ENCODE measurements at regions not wholly inside any gene's neighbourhood (a gene's known extent, or its start where the extent isn't known, plus 50 kb on each side); places are given as distances from the start of the nearest gene placed in this dataset.

- TF ChIP-seq CTCF (IDR thresholded peaks at IDR 0.05; ENCODE audit: low read depth, low read length): no peak
- no peak for TF ChIP-seq MAX (IDR thresholded peaks at IDR 0.05; ENCODE audit: low read depth, low read length)
- DNase-seq (ENCODE audit: low read depth): no peak
- H3K4me3 ChIP-seq (ENCODE audit: low read depth, low read length): no peak overlapping the region
These were observed 1381.9 kb downstream of the TBC1D22A start for GRCh38 chr22:48144318-48144717.

GRCh38 chr22:48143856-48144255 is 1381.4 kb downstream of the TBC1D22A start:
- TF ChIP-seq POLR2A (IDR thresholded peaks at IDR 0.05; ENCODE audit: extremely low read depth, insufficient read length): no peak
- no peak overlapping the region for H3K4me3 ChIP-seq (ENCODE audit: low read depth, low read length)
- DNase-seq (ENCODE audit: low read depth): no peak

GRCh38 chr22:48142388-48142787 is 1379.9 kb downstream of the TBC1D22A start:
- TF ChIP-seq POLR2A (IDR thresholded peaks at IDR 0.05; ENCODE audit: extremely low read depth, insufficient read length) (no peak), MAX (IDR thresholded peaks at IDR 0.05; ENCODE audit: low read depth, low read length) (no peak), MYC (IDR thresholded peaks at IDR 0.05; ENCODE audit: low read depth, low read length) (no peak), CTCF (IDR thresholded peaks at IDR 0.05; ENCODE audit: low read depth, low read length) (no peak)
- no peak overlapping the region for H3K4me3 ChIP-seq (ENCODE audit: low read depth, low read length)
- DNase-seq (ENCODE audit: low read depth): no peak

- H3K4me3 ChIP-seq (ENCODE audit: low read depth, low read length): no peak overlapping the region
- DNase-seq (ENCODE audit: low read depth): no peak
- TF ChIP-seq MYC (IDR thresholded peaks at IDR 0.05; ENCODE audit: low read depth, low read length) (no peak), POLR2A (IDR thresholded peaks at IDR 0.05; ENCODE audit: extremely low read depth, insufficient read length) (no peak), MAX (IDR thresholded peaks at IDR 0.05; ENCODE audit: low read depth, low read length) (no peak), CTCF (IDR thresholded peaks at IDR 0.05; ENCODE audit: low read depth, low read length) (no peak)
These were observed 1378.9 kb downstream of the TBC1D22A start for GRCh38 chr22:48141301-48141700.

GRCh38 chr22:48140261-48140813 is 1377.9 kb downstream of the TBC1D22A start:
- DNase-seq (ENCODE audit: low read depth): no peak
- TF ChIP-seq POLR2A (IDR thresholded peaks at IDR 0.05; ENCODE audit: extremely low read depth, insufficient read length): no peak
- no peak for TF ChIP-seq CTCF (IDR thresholded peaks at IDR 0.05; ENCODE audit: low read depth, low read length)
- no peak for TF ChIP-seq MYC (IDR thresholded peaks at IDR 0.05; ENCODE audit: low read depth, low read length)
- TF ChIP-seq MAX (IDR thresholded peaks at IDR 0.05; ENCODE audit: low read depth, low read length): no peak
- H3K4me3 ChIP-seq (ENCODE audit: low read depth, low read length): no peak overlapping the region

- no peak overlapping the region for H3K4me3 ChIP-seq (ENCODE audit: low read depth, low read length)
- no peak for DNase-seq (ENCODE audit: low read depth)
- TF ChIP-seq POLR2A (IDR thresholded peaks at IDR 0.05; ENCODE audit: extremely low read depth, insufficient read length): no peak
- TF ChIP-seq CTCF (IDR thresholded peaks at IDR 0.05; ENCODE audit: low read depth, low read length): no peak
- no peak for TF ChIP-seq MAX (IDR thresholded peaks at IDR 0.05; ENCODE audit: low read depth, low read length)
- TF ChIP-seq MYC (IDR thresholded peaks at IDR 0.05; ENCODE audit: low read depth, low read length): no peak
These were observed 1377.3 kb downstream of the TBC1D22A start for GRCh38 chr22:48139776-48140175.

All from NB4 (cell line).